Renal pelvis (tissue), 1 donor: ENCODE measurements at regions not wholly inside any gene's neighbourhood (a gene's known extent, or its start where the extent isn't known, plus 50 kb on each side); places are given as distances from the start of the nearest gene placed in this dataset.

Source experiments
- DNase-seq: peaks from one replicate; pipeline ENCODE4 v3.0.0-alpha.2; 2013

GRCh38 chr18:67290421-67290820, 226.1 kb downstream of the DSEL start:
- DNase-seq, result no peak

GRCh38 chr18:67285583-67285982, 230.9 kb downstream of the DSEL start:
- no peak for DNase-seq

- no peak for DNase-seq
Measured at GRCh38 chr18:67282796-67283195, 233.7 kb downstream of the DSEL start.

- DNase-seq, result no peak
Measured at GRCh38 chr18:67281746-67282145, 234.8 kb downstream of the DSEL start.

GRCh38 chr18:67280486-67281242, 235.9 kb downstream of the DSEL start:
- no peak for DNase-seq

GRCh38 chr18:67279988-67280387, 236.5 kb downstream of the DSEL start:
- no peak for DNase-seq

GRCh38 chr18:67278984-67279383, 237.5 kb downstream of the DSEL start:
- DNase-seq, result no peak

GRCh38 chr18:67276638-67277037, 239.9 kb downstream of the DSEL start:
- DNase-seq, result no peak

- no peak for DNase-seq
Measured at GRCh38 chr18:67273288-67273687, 243.2 kb downstream of the DSEL start.

- no peak for DNase-seq
Measured at GRCh38 chr18:67269206-67269605, 247.3 kb downstream of the DSEL start.

- no peak for DNase-seq
Measured at GRCh38 chr18:67268530-67268929, 248.0 kb downstream of the DSEL start.

GRCh38 chr18:67266246-67267237, 250.0 kb downstream of the DSEL start:
- DNase-seq, result no peak

- DNase-seq, result no peak
Measured at GRCh38 chr18:67265464-67266245, 250.9 kb downstream of the DSEL start.

- DNase-seq, result no peak
Measured at GRCh38 chr18:67261931-67262552, 254.5 kb downstream of the DSEL start.

- no peak for DNase-seq
Measured at GRCh38 chr18:67260841-67261240, 255.7 kb downstream of the DSEL start.

- DNase-seq, result no peak
Measured at GRCh38 chr18:67250776-67251424, 265.6 kb downstream of the DSEL start.

GRCh38 chr18:67243799-67244587, 272.5 kb downstream of the DSEL start:
- DNase-seq, result no peak

GRCh38 chr18:67242001-67242400, 274.5 kb downstream of the DSEL start:
- DNase-seq, result no peak

GRCh38 chr18:67241299-67241698, 275.2 kb downstream of the DSEL start:
- DNase-seq, result no peak

GRCh38 chr18:67239826-67240225, 276.7 kb downstream of the DSEL start:
- DNase-seq, result no peak
